IgD-negative memory B cell (primary cell): ENCODE measurements at regions not wholly inside any gene's neighbourhood (a gene's known extent, or its start where the extent isn't known, plus 50 kb on each side); places are given as distances from the start of the nearest gene placed in this dataset.

ENCODE experiments used
- H3K27ac Mint-ChIP-seq, 3 donors: one replicate each; pipeline ENCODE4 v1.8.0; 2020 to 2022; ENCODE audit warnings: mild to moderate bottlenecking in 3 of 3, mixed read lengths in 3 of 3, moderate library complexity in 1 of 3
- H3K27me3 Mint-ChIP-seq: one replicate; pipeline ENCODE4 v1.8.0; 2021; ENCODE audit warnings: mixed read lengths
- H3K36me3 Mint-ChIP-seq: one replicate; pipeline ENCODE4 v1.8.0; 2020; ENCODE audit warnings: mild to moderate bottlenecking, mixed read lengths
- H3K4me1 Mint-ChIP-seq, 3 donors: one replicate each; pipeline ENCODE4 v1.8.0; 2020 to 2022; ENCODE audit warnings: mixed read lengths in 3 of 3, mild to moderate bottlenecking in 1 of 3
- H3K4me3 Mint-ChIP-seq, 4 donors: one replicate each; pipeline ENCODE4 v1.8.0; 2020 to 2022; ENCODE audit warnings: mild to moderate bottlenecking in 4 of 4, mixed read lengths in 4 of 4, moderate library complexity in 3 of 4
- H3K9me3 Mint-ChIP-seq, 3 donors: one replicate each; pipeline ENCODE4 v1.8.0; 2020 to 2021; ENCODE audit warnings: mixed read lengths in 3 of 3, mild to moderate bottlenecking in 1 of 3

DNA sequence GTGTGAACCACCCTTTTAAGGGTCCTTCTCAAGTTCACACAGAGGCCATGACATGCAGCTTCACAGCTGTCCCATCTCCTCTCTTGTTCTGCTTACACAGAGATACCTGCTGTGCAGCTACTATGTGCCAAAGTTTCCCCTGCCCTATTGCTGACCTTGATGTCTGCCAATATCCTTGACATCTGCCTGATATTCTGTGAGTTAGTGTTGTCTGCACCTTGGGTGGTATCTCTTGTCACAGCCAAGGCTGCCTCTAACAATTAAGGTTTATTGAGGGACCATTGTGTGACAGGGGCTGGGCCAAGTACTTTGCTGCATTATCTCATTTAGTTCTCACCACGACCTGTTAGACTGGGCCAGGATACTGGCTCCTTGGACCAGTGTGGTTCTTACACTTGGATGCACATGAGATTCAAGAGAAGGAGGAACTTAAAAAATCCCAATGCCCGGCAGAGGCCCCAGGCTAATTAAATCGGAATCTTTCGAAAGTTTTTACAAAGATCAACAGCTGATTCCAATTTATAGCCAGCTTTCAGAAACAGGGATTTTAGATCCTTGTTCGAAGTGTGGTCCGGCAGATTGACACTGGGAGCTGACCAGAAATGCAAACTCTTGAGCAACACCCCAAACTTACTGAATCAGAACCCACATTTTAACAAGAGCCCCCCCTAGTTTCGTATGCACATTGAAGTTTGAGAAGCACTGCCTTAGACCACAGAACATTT lies 178.6 kb downstream of the SATB1 start:
- H3K4me3 Mint-ChIP-seq, result no peak overlapping the region

DNA sequence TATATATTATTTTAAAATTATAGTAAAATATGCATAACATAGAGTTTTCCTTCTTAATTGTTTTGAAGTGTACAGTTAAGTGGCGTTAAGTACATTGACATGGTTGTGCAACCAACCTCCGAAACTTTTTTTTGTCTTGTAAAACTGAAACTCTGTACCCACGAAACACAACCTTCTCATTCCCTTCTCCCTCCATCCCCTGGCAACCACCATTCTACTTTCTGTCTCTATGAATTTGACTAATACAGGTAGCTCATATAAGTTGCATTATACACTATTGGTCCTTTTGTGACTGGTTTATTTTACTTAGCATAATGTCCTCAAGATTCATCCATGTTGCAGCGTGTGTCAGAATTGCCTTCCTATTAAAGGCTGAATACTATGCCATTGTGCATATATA lies 179.4 kb downstream of the SATB1 start:
- Mint-ChIP-seq H3K36me3 (no peaks in the 10 kb centered on the region), H3K27ac (no peak overlapping the region), H3K4me1 (peaks cover 0 to 2% (median 0%) of the 10 kb centered on the region in 3 donors), H3K27me3 (peaks cover 8% of the 10 kb centered on the region), H3K9me3 (no peaks in the 10 kb centered on the region), H3K4me3 (no peak overlapping the region)

More for the DNA sequence above, 178.6 kb downstream of the SATB1 start:
- Mint-ChIP-seq H3K9me3 (no peaks in the 10 kb centered on the region), H3K4me1 (peaks cover 0 to 2% (median 0%) of the 10 kb centered on the region in 3 donors), H3K36me3 (no peaks in the 10 kb centered on the region), H3K27me3 (peaks cover 8% of the 10 kb centered on the region), H3K27ac (no peak overlapping the region)

DNA sequence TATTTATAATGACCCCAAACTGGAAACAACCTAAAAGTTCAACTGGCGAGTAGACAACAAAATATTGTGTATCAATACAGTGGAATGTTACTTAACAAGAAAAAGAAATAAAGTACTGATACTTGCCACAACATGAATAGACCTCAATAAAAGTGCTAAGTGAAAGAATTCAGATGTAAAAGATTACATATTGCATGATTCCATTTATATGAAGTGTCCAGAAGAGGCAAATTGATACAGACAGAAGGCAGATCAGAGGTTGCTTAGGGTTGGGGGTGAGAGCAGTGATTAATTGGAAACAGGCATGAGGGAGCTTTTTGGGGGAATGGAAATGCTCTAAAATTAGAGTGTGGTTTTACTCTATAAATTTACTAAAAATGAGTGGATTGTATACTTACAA lies 183.3 kb downstream of the SATB1 start:
- Mint-ChIP-seq H3K27me3 (peaks cover 10% of the 10 kb centered on the region), H3K4me1 (peaks cover 0 to 2% (median 0%) of the 10 kb centered on the region in 3 donors), H3K27ac (no peak overlapping the region), H3K36me3 (no peaks in the 10 kb centered on the region), H3K4me3 (no peak overlapping the region), H3K9me3 (no peaks in the 10 kb centered on the region)

DNA sequence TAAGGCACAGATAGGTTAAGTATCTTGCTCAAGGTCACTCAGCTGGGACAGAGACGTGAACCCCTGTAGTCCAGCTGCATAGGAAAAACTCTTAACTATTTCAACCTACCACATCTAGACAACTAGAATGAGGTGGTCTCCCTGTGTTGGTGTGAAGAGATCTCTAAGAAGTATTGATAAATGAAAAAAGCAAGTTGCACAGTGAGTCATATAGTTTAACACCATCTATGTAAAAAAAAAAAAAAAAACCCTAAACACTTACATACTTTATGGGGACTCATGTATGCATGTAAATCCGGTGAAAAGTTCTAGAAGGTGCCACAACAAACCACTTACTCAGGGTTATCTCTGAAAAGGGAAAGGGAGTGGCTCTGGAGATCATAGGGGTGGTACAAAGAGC lies 185.5 kb downstream of the SATB1 start:
- Mint-ChIP-seq H3K27me3 (peaks cover 7% of the 10 kb centered on the region), H3K4me1 (no peaks in the 10 kb centered on the region), H3K27ac (no peak overlapping the region), H3K9me3 (no peaks in the 10 kb centered on the region), H3K36me3 (no peaks in the 10 kb centered on the region), H3K4me3 (no peak overlapping the region)

DNA sequence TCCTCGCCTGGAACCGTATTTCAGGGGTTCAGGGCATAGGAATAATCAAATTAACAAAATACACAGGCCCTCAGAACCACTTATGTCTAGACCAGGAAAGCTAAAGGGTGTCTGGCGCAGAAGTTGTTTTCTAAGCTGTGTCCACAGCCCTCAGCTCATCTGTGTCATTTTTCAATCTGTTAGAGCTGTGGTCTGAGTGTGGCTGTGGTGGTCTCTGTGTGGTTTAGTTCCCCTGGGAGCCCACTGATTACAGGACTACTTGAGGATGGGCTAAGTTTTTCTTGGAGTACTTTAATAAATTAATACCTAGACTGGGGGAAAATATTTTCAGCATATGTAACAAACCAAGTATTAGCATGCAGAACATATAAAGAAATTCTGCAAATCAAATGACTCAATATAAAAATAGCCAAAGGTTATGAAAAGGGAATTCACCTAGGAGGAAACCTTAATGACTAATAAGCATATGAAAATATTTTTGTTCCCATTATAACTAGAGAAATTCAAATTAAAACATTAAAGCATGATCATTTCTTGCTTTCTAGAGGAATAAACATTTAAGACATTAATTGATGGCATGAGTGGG lies 186.3 kb downstream of the SATB1 start:
- H3K27ac Mint-ChIP-seq, result no peak overlapping the region
- no peaks in the 10 kb centered on the region for H3K36me3 Mint-ChIP-seq
- peaks cover 7% of the 10 kb centered on the region for H3K27me3 Mint-ChIP-seq
- no peaks in the 10 kb centered on the region for H3K4me1 Mint-ChIP-seq
- H3K4me3 Mint-ChIP-seq, result no peak overlapping the region
- H3K9me3 Mint-ChIP-seq, result no peaks in the 10 kb centered on the region

DNA sequence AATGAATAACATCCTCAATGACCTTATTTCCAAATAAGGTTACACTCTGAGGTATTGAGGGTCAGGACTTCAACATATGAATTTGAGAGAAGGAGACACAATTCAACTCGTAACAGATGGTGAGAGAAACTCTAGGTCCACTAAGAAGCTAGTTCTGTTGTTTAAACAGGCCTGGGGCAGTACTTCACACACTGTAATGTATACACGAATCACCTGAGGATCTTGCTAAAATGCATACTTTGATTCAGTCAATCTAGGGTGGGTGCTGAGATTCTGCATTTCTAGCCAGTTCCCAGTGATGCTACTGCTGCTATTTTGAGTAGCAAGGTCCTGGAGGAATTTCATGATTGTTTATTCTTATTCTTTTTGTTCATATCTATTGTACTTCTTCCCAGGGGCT lies 186.8 kb downstream of the SATB1 start:
- H3K36me3 Mint-ChIP-seq, result no peaks in the 10 kb centered on the region
- peaks cover 8% of the 10 kb centered on the region for H3K27me3 Mint-ChIP-seq

DNA sequence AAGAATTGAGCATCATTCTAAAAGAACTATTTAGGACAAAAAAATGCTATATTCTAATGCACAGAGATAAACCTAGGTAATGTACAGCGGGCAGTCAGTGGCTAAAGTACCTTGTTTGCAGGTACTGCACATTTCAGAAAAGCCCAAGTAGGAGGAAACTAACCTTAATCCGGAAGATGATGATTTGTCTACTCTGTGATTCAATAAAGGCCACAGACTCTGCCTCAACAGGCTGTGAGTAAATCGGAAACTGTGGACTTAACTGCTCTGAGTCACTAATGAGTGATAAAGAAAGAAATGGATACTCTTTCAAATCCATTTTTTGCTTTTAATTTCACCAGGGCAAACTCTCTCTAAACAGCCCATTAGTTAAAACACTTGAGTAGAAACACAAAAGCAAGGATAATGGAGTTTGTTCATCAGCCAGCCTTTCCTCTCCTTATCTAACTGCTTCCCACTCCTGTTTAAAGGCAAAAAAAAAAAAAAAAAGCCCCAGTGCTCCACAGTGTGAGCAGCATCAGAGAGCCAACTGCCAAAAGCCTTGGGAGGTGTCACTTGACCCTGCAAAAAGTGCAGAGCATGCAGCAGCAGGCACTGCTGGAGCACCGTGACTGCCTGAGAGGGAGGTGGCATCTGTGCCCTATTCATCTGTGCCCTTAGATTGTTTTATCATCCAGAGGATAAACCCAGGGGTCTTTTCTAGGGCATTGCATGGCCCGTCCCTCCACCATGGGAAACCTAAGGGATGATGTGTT lies 187.7 kb downstream of the SATB1 start:
- H3K9me3 Mint-ChIP-seq, result no peaks in the 10 kb centered on the region
- peaks cover 10% of the 10 kb centered on the region for H3K27me3 Mint-ChIP-seq
- H3K4me3 Mint-ChIP-seq, result no peak overlapping the region
- no peak overlapping the region for H3K27ac Mint-ChIP-seq
- H3K36me3 Mint-ChIP-seq, result no peaks in the 10 kb centered on the region
- no peaks in the 10 kb centered on the region for H3K4me1 Mint-ChIP-seq

More for the DNA sequence above, 186.8 kb downstream of the SATB1 start:
- H3K27ac Mint-ChIP-seq, result no peak overlapping the region
- H3K4me1 Mint-ChIP-seq, result no peaks in the 10 kb centered on the region
- no peaks in the 10 kb centered on the region for H3K9me3 Mint-ChIP-seq
- H3K4me3 Mint-ChIP-seq, result no peak overlapping the region

DNA sequence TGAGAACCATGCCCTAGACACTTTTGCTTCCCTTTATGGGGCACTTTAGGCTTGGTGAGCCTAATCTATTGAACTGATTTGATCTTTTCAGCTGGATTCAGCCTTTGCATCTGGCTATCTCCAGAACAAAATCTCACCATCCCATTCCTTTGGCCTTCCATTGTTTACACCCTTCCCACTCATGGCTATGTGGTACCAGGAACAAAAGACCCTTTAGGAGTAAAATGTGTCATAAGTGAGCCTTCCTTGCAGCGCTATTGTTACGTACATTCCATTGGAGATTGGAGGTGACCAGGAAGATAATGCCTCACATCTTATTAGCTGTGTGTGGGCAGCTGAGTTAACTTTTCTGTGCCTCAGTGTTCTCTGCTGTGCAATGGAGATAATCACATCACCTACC lies 188.4 kb downstream of the SATB1 start:
- no peak overlapping the region for H3K4me3 Mint-ChIP-seq
- no peaks in the 10 kb centered on the region for H3K36me3 Mint-ChIP-seq
- peaks cover 10% of the 10 kb centered on the region for H3K27me3 Mint-ChIP-seq
- H3K27ac Mint-ChIP-seq, result no peak overlapping the region
- no peaks in the 10 kb centered on the region for H3K4me1 Mint-ChIP-seq
- H3K9me3 Mint-ChIP-seq, result no peaks in the 10 kb centered on the region

DNA sequence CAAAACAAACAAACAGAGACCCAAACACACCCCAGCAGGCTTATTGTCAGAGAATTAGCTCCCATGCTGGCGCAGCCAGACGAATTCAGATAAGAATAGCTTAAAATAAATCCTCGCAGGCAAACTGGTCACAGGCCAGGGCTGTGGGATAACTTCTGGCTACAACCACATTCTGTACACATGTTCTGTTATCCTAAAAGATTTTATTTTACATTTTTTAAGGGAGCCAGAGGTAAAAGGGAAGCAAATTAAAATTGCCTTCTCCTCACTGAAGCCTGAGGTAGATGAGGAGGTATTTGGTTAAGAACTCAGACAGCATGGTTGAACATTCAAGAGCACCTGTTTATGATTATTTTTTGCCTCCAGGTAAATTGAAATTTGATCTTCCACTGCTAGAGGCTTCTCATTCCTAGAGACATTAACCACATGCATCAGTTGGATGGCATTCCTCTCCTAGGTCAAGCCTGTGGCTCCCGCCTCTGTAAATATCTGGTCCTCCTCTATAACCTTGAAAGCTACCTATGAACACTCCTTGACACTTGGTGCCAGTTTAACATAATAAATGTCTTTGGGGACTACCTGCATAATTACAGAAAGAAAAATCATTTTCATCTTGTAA lies 190.3 kb downstream of the SATB1 start:
- Mint-ChIP-seq H3K36me3 (no peaks in the 10 kb centered on the region), H3K4me1 (no peaks in the 10 kb centered on the region), H3K9me3 (no peaks in the 10 kb centered on the region), H3K27ac (no peak overlapping the region), H3K27me3 (peaks cover 9% of the 10 kb centered on the region), H3K4me3 (no peak overlapping the region)

DNA sequence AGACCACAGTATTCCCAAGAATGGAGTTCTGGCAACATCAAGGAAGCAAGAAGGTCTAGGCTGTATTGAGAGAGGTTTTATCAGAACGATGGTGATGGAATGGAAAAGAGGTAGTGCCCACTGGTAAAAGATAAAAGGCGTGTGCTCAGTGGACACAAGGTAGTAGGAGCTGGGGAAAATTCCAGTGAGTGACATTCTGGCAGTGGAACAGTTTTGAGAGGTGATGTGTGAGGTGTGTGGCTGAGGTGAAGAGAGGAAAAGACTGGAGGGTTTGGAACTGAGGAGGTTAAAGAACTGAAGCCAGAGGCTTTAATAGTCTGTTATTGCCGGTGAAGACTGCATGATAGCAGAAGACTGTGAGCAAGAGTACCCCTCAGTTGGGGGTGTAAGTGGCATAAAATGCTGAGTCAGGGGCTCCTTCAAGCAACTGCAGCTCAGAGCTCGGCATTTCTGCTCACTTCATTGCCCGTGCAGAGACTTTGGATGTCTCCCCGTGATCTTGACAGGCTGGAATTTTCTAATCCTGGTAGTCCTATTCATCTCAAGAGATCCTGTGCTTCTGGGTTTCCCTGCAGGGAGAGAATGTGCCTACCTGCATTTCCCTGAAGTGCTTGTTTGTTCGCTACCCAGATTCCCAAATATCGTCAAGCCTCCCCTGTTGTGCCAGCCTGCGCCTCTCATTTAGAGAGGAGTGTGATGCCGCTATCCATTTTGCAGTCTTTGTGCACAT lies 191.0 kb downstream of the SATB1 start:
- Mint-ChIP-seq H3K4me3 (no peak overlapping the region), H3K27me3 (peaks cover 8% of the 10 kb centered on the region), H3K27ac (no peak overlapping the region), H3K9me3 (no peaks in the 10 kb centered on the region), H3K4me1 (no peaks in the 10 kb centered on the region), H3K36me3 (no peaks in the 10 kb centered on the region)

DNA sequence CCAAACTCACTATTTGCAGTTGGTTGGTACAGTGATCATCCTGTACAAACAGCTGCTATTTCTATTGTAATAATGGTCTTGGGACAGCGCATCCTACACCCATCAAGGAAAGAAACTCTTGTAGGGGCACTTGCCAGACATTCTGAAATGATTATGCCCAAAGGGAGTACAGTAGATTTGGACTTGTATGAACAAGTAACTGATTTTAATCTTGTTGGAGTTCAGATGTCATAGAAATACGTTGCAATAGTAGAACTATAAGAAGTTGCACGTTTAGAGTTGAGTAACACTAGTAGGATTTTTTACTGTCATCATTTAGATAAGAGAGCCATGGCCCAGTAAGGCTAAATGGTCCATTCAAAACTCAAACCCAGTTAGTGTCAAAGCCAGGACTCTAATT lies 192.8 kb downstream of the SATB1 start:
- Mint-ChIP-seq H3K9me3 (no peaks in the 10 kb centered on the region), H3K27ac (no peak overlapping the region), H3K4me1 (peaks cover 6% of the 10 kb centered on the region in 3 donors), H3K27me3 (peaks cover 8% of the 10 kb centered on the region), H3K36me3 (no peaks in the 10 kb centered on the region), H3K4me3 (no peak overlapping the region)

DNA sequence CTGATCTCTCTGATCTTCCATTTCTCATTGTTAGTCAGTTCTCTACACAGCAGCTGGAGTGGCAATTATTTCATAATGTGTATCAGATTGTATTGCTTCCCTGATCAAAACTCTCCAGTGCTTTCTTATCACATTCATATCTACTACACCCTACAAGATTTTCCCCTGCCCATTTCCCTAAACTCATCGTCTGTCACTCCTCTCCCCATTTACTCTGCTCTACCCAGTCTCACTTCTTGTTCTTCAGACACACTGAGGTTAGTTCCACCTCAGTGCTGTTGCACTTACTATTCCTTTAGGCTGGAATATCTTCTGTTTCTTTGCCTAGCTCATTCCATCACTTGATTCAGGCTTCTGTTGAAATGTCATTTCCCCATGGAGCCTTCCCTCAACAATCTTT lies 197.1 kb downstream of the SATB1 start:
- no peaks in the 10 kb centered on the region for H3K36me3 Mint-ChIP-seq
- H3K27me3 Mint-ChIP-seq, result peaks cover 5% of the 10 kb centered on the region
- H3K4me1 Mint-ChIP-seq, result peaks cover 27 to 34% (median 27%) of the 10 kb centered on the region in 3 donors
- peak overlapping the region in 1 of 4 donors; percentile 13 for H3K4me3 Mint-ChIP-seq
- H3K27ac Mint-ChIP-seq, result no peak overlapping the region
- H3K9me3 Mint-ChIP-seq, result no peaks in the 10 kb centered on the region

DNA sequence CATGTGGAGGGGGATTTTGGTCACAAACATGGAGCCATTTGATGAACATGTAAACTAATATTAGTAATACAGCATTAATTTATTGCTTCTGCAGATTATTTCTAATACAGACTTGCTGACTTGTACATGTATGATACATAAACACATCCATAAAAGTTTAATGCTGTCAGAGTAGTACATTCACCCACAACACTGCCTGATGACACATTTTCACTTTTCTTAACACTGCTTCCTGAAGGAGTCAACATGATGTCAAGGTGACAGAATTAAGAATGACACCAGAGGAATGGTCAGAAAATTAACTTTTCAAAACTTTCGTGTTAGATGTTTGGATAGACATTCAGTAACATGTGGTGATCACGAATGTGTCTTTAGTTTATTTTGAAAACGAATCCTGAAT lies 199.4 kb downstream of the SATB1 start:
- peaks cover 27 to 40% (median 30%) of the 10 kb centered on the region in 3 donors for H3K4me1 Mint-ChIP-seq
- no peaks in the 10 kb centered on the region for H3K36me3 Mint-ChIP-seq
- H3K9me3 Mint-ChIP-seq, result no peaks in the 10 kb centered on the region
- H3K27me3 Mint-ChIP-seq, result peaks cover 5% of the 10 kb centered on the region
- peak overlapping the region in 1 of 4 donors; percentile 31 for H3K4me3 Mint-ChIP-seq
- H3K27ac Mint-ChIP-seq, result peak overlapping the region in 1 of 3 donors; percentile 49

DNA sequence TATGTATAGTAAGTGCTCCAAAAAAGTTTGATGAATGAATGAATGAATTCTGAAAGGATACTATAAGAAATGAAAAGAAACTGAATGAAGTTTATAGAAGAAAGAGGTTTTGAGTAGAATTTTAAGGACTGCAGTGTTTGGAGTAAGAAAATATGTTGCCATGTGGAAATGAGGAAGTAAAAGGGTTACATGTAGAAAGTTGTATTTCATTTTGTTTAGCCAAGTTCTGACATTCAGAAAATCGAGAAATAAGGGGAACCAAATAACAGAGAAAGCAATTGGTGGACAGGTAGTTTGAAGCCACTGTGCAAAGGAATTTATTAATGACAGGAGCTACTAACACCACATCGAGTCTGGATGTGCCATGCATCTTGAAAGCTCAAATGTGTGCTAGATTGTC lies 200.7 kb downstream of the SATB1 start:
- Mint-ChIP-seq H3K4me1 (peaks cover 27 to 42% (median 30%) of the 10 kb centered on the region in 3 donors), H3K9me3 (no peaks in the 10 kb centered on the region), H3K27me3 (peaks cover 3% of the 10 kb centered on the region), H3K36me3 (no peaks in the 10 kb centered on the region), H3K27ac (peak overlapping the region in 1 of 3 donors; percentile 68), H3K4me3 (peak overlapping the region; percentile 44 to 85 (median 67))
